ENCODE measurements at regions not wholly inside any gene's neighbourhood (a gene's known extent, or its start where the extent isn't known, plus 50 kb on each side); places are given as distances from the start of the nearest gene placed in this dataset.

DNA sequence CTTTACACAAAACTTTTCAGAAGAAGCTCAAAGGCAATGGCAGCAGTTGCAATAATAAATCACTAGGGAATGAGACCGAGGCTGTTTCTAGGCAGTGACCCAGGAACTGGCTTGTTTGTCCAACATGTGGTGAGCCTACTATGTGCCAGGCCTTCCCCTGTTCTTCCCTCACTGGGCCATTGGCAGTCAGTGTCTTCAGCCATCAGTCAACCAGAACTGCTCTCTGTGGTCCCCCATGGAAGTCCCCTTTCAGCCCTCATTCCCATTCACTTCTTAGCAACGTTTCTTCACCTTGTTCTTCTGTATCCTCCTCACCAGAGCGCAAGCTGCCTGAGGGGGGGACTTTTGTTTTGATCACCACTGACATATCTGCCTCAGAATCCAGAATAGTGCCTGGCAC, 274.1 kb downstream of the RRAGC start:
- TF ChIP-seq, protein P1, sequence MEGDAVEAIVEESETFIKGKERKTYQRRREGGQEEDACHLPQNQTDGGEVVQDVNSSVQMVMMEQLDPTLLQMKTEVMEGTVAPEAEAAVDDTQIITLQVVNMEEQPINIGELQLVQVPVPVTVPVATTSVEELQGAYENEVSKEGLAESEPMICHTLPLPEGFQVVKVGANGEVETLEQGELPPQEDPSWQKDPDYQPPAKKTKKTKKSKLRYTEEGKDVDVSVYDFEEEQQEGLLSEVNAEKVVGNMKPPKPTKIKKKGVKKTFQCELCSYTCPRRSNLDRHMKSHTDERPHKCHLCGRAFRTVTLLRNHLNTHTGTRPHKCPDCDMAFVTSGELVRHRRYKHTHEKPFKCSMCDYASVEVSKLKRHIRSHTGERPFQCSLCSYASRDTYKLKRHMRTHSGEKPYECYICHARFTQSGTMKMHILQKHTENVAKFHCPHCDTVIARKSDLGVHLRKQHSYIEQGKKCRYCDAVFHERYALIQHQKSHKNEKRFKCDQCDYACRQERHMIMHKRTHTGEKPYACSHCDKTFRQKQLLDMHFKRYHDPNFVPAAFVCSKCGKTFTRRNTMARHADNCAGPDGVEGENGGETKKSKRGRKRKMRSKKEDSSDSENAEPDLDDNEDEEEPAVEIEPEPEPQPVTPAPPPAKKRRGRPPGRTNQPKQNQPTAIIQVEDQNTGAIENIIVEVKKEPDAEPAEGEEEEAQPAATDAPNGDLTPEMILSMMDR (IDR thresholded peaks at IDR 0.05), result no peak
- TF ChIP-seq POLR2A (IDR thresholded peaks at IDR 0.05), result no peak

All from adrenal gland (tissue), 5 donors.